GM23338 (cell line): ENCODE measurements at regions not wholly inside any gene's neighbourhood (a gene's known extent, or its start where the extent isn't known, plus 50 kb on each side); places are given as distances from the start of the nearest gene placed in this dataset.
"Not testable (repeated sequence)": the region's sequence is repeated elsewhere in the genome, so short reads cannot be mapped to it uniquely, and the experiment has no call there.

Experiments
- CTCF ChIP-seq, 2 experiments: fragments of 200-600 bp in 1 of 2; sonication (generic) in 1 of 2; conservative IDR thresholded peaks; 2 replicates each; pipeline versions ENCODE4 v1.5.1 to v1.6.1; 2016 to 2017; ENCODE audit warnings: antibody characterized with exemption in 2 of 2, low read depth in 2 of 2, mild to moderate bottlenecking in 2 of 2, moderate library complexity in 1 of 2
- EZH2phosphoT487 ChIP-seq: fragments of 200-600 bp; sonication (generic); IDR thresholded peaks from one replicate; pipeline ENCODE4 v1.8.1; 2018; ENCODE audit warnings: antibody characterized with exemption; ENCODE audit not compliant: unreplicated experiment
- POLR2AphosphoS5 ChIP-seq: IDR thresholded peaks from 2 replicates; pipeline ENCODE4 v1.6.1; 2016; ENCODE audit warnings: antibody characterized with exemption, low read depth

GRCh38 chr1:223899775-223900174, 54.0 kb upstream of the TP53BP2 start:
- TF ChIP-seq CTCF (conservative IDR thresholded peaks at IDR 0.05; ENCODE audit: low read depth in 2 of 2); POLR2AphosphoS5; EZH2phosphoT487: not testable (repeated sequence)
